ENCODE measurements at regions not wholly inside any gene's neighbourhood (a gene's known extent, or its start where the extent isn't known, plus 50 kb on each side); places are given as distances from the start of the nearest gene placed in this dataset.

- DNase-seq, result no peak
- Mint-ChIP-seq H3K9me3 (no peaks in the 10 kb centered on the region), H3K27ac (no peak overlapping the region), H3K4me1 (peaks cover 5% of the 10 kb centered on the region), H3K27me3 (peaks cover 4% of the 10 kb centered on the region), H3K36me3 (no peaks in the 10 kb centered on the region), H3K4me3 (no peak overlapping the region)
Observed at GRCh38 chr15:38886315-38887163, 321.9 kb upstream of the RASGRP1 start.

GRCh38 chr15:38888701-38889221, 324.1 kb upstream of the RASGRP1 start:
- no peaks in the 10 kb centered on the region for H3K36me3 Mint-ChIP-seq
- no peak for DNase-seq
- peaks cover 5% of the 10 kb centered on the region for H3K4me1 Mint-ChIP-seq
- peaks cover 4% of the 10 kb centered on the region for H3K9me3 Mint-ChIP-seq
- no peak overlapping the region for H3K4me3 Mint-ChIP-seq
- H3K27ac Mint-ChIP-seq, result no peak overlapping the region
- peaks cover 7% of the 10 kb centered on the region for H3K27me3 Mint-ChIP-seq

- Mint-ChIP-seq H3K4me1 (no peaks in the 10 kb centered on the region), H3K4me3 (no peak overlapping the region), H3K27ac (no peak overlapping the region), H3K9me3 (peaks cover 4% of the 10 kb centered on the region), H3K27me3 (peaks cover 3% of the 10 kb centered on the region), H3K36me3 (no peaks in the 10 kb centered on the region)
- no peak for DNase-seq
Observed at GRCh38 chr15:38890194-38890593, 325.6 kb upstream of the RASGRP1 start.

GRCh38 chr15:38893925-38894242, 329.3 kb upstream of the RASGRP1 start:
- H3K4me1 Mint-ChIP-seq, result no peaks in the 10 kb centered on the region
- DNase-seq, result no peak
- H3K27ac Mint-ChIP-seq, result no peak overlapping the region
- peaks cover 3% of the 10 kb centered on the region for H3K27me3 Mint-ChIP-seq
- peaks cover 4% of the 10 kb centered on the region for H3K9me3 Mint-ChIP-seq
- no peak overlapping the region for H3K4me3 Mint-ChIP-seq
- no peaks in the 10 kb centered on the region for H3K36me3 Mint-ChIP-seq

GRCh38 chr15:38894243-38894948, 329.8 kb upstream of the RASGRP1 start:
- Mint-ChIP-seq H3K27ac (no peak overlapping the region), H3K36me3 (no peaks in the 10 kb centered on the region), H3K9me3 (peaks cover 4% of the 10 kb centered on the region), H3K4me1 (no peaks in the 10 kb centered on the region), H3K4me3 (no peak overlapping the region), H3K27me3 (peaks cover 3% of the 10 kb centered on the region)
- no peak for DNase-seq

GRCh38 chr15:38895326-38896255, 331.0 kb upstream of the RASGRP1 start:
- DNase-seq, result no peak

GRCh38 chr15:38896647-38897046, 332.0 kb upstream of the RASGRP1 start:
- H3K27ac Mint-ChIP-seq, result no peak overlapping the region
- H3K36me3 Mint-ChIP-seq, result no peaks in the 10 kb centered on the region
- peaks cover 3% of the 10 kb centered on the region for H3K27me3 Mint-ChIP-seq
- H3K4me3 Mint-ChIP-seq, result no peak overlapping the region
- DNase-seq, result no peak
- H3K4me1 Mint-ChIP-seq, result no peaks in the 10 kb centered on the region
- H3K9me3 Mint-ChIP-seq, result peaks cover 4% of the 10 kb centered on the region

More at GRCh38 chr15:38895326-38896255, 331.0 kb upstream of the RASGRP1 start:
- peaks cover 4% of the 10 kb centered on the region for H3K9me3 Mint-ChIP-seq
- peaks cover 3% of the 10 kb centered on the region for H3K27me3 Mint-ChIP-seq
- no peaks in the 10 kb centered on the region for H3K4me1 Mint-ChIP-seq
- no peaks in the 10 kb centered on the region for H3K36me3 Mint-ChIP-seq
- no peak overlapping the region for H3K4me3 Mint-ChIP-seq
- H3K27ac Mint-ChIP-seq, result no peak overlapping the region

GRCh38 chr15:38897551-38897950, 332.9 kb upstream of the RASGRP1 start:
- DNase-seq, result no peak
- Mint-ChIP-seq H3K9me3 (no peaks in the 10 kb centered on the region), H3K27me3 (no peaks in the 10 kb centered on the region), H3K4me3 (no peak overlapping the region), H3K4me1 (no peaks in the 10 kb centered on the region), H3K27ac (no peak overlapping the region), H3K36me3 (no peaks in the 10 kb centered on the region)

- no peaks in the 10 kb centered on the region for H3K9me3 Mint-ChIP-seq
- H3K27ac Mint-ChIP-seq, result no peak overlapping the region
- no peak overlapping the region for H3K4me3 Mint-ChIP-seq
- no peak for DNase-seq
- H3K27me3 Mint-ChIP-seq, result no peaks in the 10 kb centered on the region
- H3K4me1 Mint-ChIP-seq, result no peaks in the 10 kb centered on the region
- no peaks in the 10 kb centered on the region for H3K36me3 Mint-ChIP-seq
Observed at GRCh38 chr15:38898236-38898635, 333.6 kb upstream of the RASGRP1 start.

- H3K27ac Mint-ChIP-seq, result no peak overlapping the region
- no peak for DNase-seq
- peaks cover 2% of the 10 kb centered on the region for H3K27me3 Mint-ChIP-seq
- no peak overlapping the region for H3K4me3 Mint-ChIP-seq
- no peaks in the 10 kb centered on the region for H3K9me3 Mint-ChIP-seq
- no peaks in the 10 kb centered on the region for H3K36me3 Mint-ChIP-seq
- H3K4me1 Mint-ChIP-seq, result no peaks in the 10 kb centered on the region
Observed at GRCh38 chr15:38899300-38899699, 334.7 kb upstream of the RASGRP1 start.

GRCh38 chr15:38904298-38904697, 339.7 kb upstream of the RASGRP1 start:
- Mint-ChIP-seq H3K27ac (no peak overlapping the region), H3K27me3 (peaks cover 14% of the 10 kb centered on the region), H3K4me3 (no peak overlapping the region), H3K9me3 (peaks cover 3% of the 10 kb centered on the region), H3K4me1 (no peaks in the 10 kb centered on the region), H3K36me3 (no peaks in the 10 kb centered on the region)
- DNase-seq, result no peak

- Mint-ChIP-seq H3K27me3 (peaks cover 22% of the 10 kb centered on the region), H3K4me1 (no peaks in the 10 kb centered on the region), H3K4me3 (no peak overlapping the region), H3K9me3 (peaks cover 4% of the 10 kb centered on the region), H3K36me3 (no peaks in the 10 kb centered on the region), H3K27ac (no peak overlapping the region)
- DNase-seq, result no peak
Observed at GRCh38 chr15:38905632-38906031, 341.0 kb upstream of the RASGRP1 start.

GRCh38 chr15:38920966-38921365, 356.4 kb upstream of the RASGRP1 start:
- peaks cover 4% of the 10 kb centered on the region for H3K27me3 Mint-ChIP-seq
- H3K4me1 Mint-ChIP-seq, result no peaks in the 10 kb centered on the region
- no peak overlapping the region for H3K27ac Mint-ChIP-seq
- no peak overlapping the region for H3K4me3 Mint-ChIP-seq
- no peaks in the 10 kb centered on the region for H3K36me3 Mint-ChIP-seq
- no peaks in the 10 kb centered on the region for H3K9me3 Mint-ChIP-seq
- no peak for DNase-seq

GRCh38 chr15:38921471-38921870, 356.9 kb upstream of the RASGRP1 start:
- no peaks in the 10 kb centered on the region for H3K36me3 Mint-ChIP-seq
- H3K9me3 Mint-ChIP-seq, result no peaks in the 10 kb centered on the region
- DNase-seq, result no peak
- H3K4me3 Mint-ChIP-seq, result no peak overlapping the region
- H3K27me3 Mint-ChIP-seq, result peaks cover 4% of the 10 kb centered on the region
- no peak overlapping the region for H3K27ac Mint-ChIP-seq
- H3K4me1 Mint-ChIP-seq, result no peaks in the 10 kb centered on the region

- DNase-seq, result no peak
- Mint-ChIP-seq H3K27me3 (peaks cover 5% of the 10 kb centered on the region), H3K9me3 (no peaks in the 10 kb centered on the region), H3K27ac (no peak overlapping the region), H3K4me3 (no peak overlapping the region), H3K36me3 (no peaks in the 10 kb centered on the region), H3K4me1 (no peaks in the 10 kb centered on the region)
Observed at GRCh38 chr15:38928431-38928830, 363.8 kb upstream of the RASGRP1 start.
